K562 (cell line): ENCODE measurements at regions not wholly inside any gene's neighbourhood (a gene's known extent, or its start where the extent isn't known, plus 50 kb on each side); places are given as distances from the start of the nearest gene placed in this dataset.

ENCODE experiments used
- ATAC-seq: fragments of 200-7000 bp; cut with Tn5 transposase; 3 replicates; pipeline ENCODE4 v1.9.1; 2020; ENCODE audit warnings: moderate library complexity
- BruUV-seq: library from RNA; stranded (reverse); fragments of 400-500 nt; replicated peaks from 2 replicates; lab custom pipeline; 2021; lab: Mats Ljungman, UMichigan
- CTCF ChIA-PET: fragments of 300-600 bp; formaldehyde crosslinking; extraction: SDS; loops from one replicate; lab custom pipeline; 2021; ENCODE audit warnings: low intra/inter-chr PET ratio; lab: Yijun Ruan, JAX
- POLR2A ChIA-PET: fragments of 300-600, 350-650 bp; sonication (Branson Sonifier 250); formaldehyde crosslinking; extraction: SDS; loops from one replicate; lab custom pipeline; 2021; ENCODE audit warnings: antibody characterized with exemption, inconsistent platforms; lab: Yijun Ruan, JAX
- DNase-seq, 4 experiments: peaks; one replicate each; pipeline versions ENCODE4 v3.0.0 to v3.0.0-alpha.2; 2011 to 2018; ENCODE audit warnings: low spot score in 3 of 4, mixed read lengths in 3 of 4; ENCODE audit errors: extremely low read depth in 1 of 4
- FAIRE-seq: peaks from 2 replicates; lab custom pipeline; 2011; peaks lifted over from hg19 to GRCh38; lab: Jason Lieb, UNC
- H2AFZ ChIP-seq: 2 replicates; pipeline ENCODE4 v1.6.0; 2011; ENCODE audit warnings: low read depth, low read length, control low read depth, inconsistent platforms
- H3K27ac ChIP-seq: fragments of 200-600 bp; 3 replicates; pipeline ENCODE4 v1.8.0; 2011; ENCODE audit warnings: low read depth, mild to moderate bottlenecking, control low read depth, inconsistent platforms, low read length, moderate library complexity, mixed read lengths; ENCODE audit errors: extremely low read depth
- H3K27me3 ChIP-seq, 2 experiments: fragments of 300-600 bp in 1 of 2; 2 replicates in 1 of 2; 3 replicates in 1 of 2; pipeline versions ENCODE4 v1.6.0 to v1.8.0; 2011; ENCODE audit warnings: inconsistent platforms in 2 of 2, low read length in 2 of 2, mild to moderate bottlenecking in 1 of 2, mixed read lengths in 1 of 2, moderate library complexity in 1 of 2; ENCODE audit not compliant: control insufficient read depth in 2 of 2, insufficient read depth in 2 of 2
- H3K36me3 ChIP-seq: fragments of 300-600 bp; 3 replicates; pipeline ENCODE4 v1.8.0; 2011; ENCODE audit warnings: mild to moderate bottlenecking, low read length, inconsistent platforms; ENCODE audit not compliant: control insufficient read depth, insufficient read depth
- H3K4me1 ChIP-seq, 2 experiments: fragments of 200-600 bp in 1 of 2; replicated peaks in 1 of 2; 2 replicates in 1 of 2; 3 replicates in 1 of 2; pipeline versions ENCODE4 v1.5.1 to v1.8.0; 2011; ENCODE audit warnings: inconsistent platforms in 2 of 2, low read length in 2 of 2, mild to moderate bottlenecking in 1 of 2, mixed read lengths in 1 of 2, moderate library complexity in 1 of 2; ENCODE audit not compliant: control insufficient read depth in 2 of 2, insufficient read depth in 2 of 2
- H3K4me2 ChIP-seq: 2 replicates; pipeline ENCODE4 v1.6.1; 2011; ENCODE audit warnings: low read length, control low read depth, inconsistent platforms, mixed read lengths; ENCODE audit not compliant: insufficient read depth
- H3K4me3 ChIP-seq: fragments of 200-600 bp; sonication (generic), shearing (Covaris generic); 2 replicates; pipeline ENCODE4 v1.5.1; 2016; ENCODE audit warnings: control low read depth, inconsistent platforms
- H3K79me2 ChIP-seq: fragments of 200-600 bp; 3 replicates; pipeline ENCODE4 v1.8.0; 2011; ENCODE audit warnings: low read length, inconsistent platforms; ENCODE audit not compliant: control insufficient read depth, insufficient read depth
- H3K9ac ChIP-seq, 2 experiments: 2 replicates each; pipeline versions ENCODE4 v1.6.0 to v1.6.1; 2011; ENCODE audit warnings: low read depth in 2 of 2, low read length in 2 of 2, control low read depth in 1 of 2, inconsistent platforms in 1 of 2, mild to moderate bottlenecking in 1 of 2, mixed read lengths in 1 of 2; ENCODE audit not compliant: insufficient read depth in 1 of 2
- H3K9me1 ChIP-seq: one replicate; pipeline ENCODE4 v1.6.0; 2011; ENCODE audit warnings: inconsistent platforms, mild to moderate bottlenecking, low read length, moderate library complexity; ENCODE audit not compliant: control insufficient read depth, insufficient read depth
- H3K9me3 ChIP-seq: replicated peaks from 2 replicates; pipeline ENCODE4 v1.5.1; 2011; ENCODE audit warnings: low read depth, low read length, inconsistent platforms; ENCODE audit not compliant: control insufficient read depth, insufficient read depth
- H4K20me1 ChIP-seq: replicated peaks from 2 replicates; pipeline ENCODE4 v1.6.1; 2011; ENCODE audit warnings: low read length, inconsistent platforms, mixed read lengths; ENCODE audit not compliant: control insufficient read depth, insufficient read depth
- CBX2 ChIP-seq: fragments of 200-600 bp; sonication (generic); IDR thresholded peaks from one replicate; pipeline ENCODE4 v1.6.1; 2012; ENCODE audit warnings: mild to moderate bottlenecking, low read length, inconsistent platforms; ENCODE audit not compliant: insufficient read depth, poor library complexity, severe bottlenecking
- CBX8 ChIP-seq: fragments of 200-600 bp; sonication (generic); IDR thresholded peaks from 2 replicates; pipeline ENCODE4 v1.6.1; 2012; ENCODE audit warnings: borderline replicate concordance, mixed run types, low read depth, mild to moderate bottlenecking, moderate library complexity, mixed read lengths, low read length, control low read depth, inconsistent platforms; ENCODE audit not compliant: poor library complexity, severe bottlenecking; ENCODE audit errors: extremely low read depth
- CGGBP1 ChIP-seq: fragments of 250-450 bp; sonication (Bioruptor Pico); IDR thresholded peaks from 2 replicates; pipeline ENCODE4 v1.9.0; 2021; ENCODE audit warnings: mild to moderate bottlenecking
- ELF1 ChIP-seq: fragments of 200-800 bp; sonication (Bioruptor generic); IDR thresholded peaks from 2 replicates; pipeline ENCODE4 v1.6.1; 2016; ENCODE audit warnings: missing genetic modification characterization, missing compliant biosample characterization
- NFXL1 ChIP-seq: fragments of 450-650 bp; formaldehyde crosslinking; IDR thresholded peaks from 2 replicates; pipeline ENCODE4 v1.4.0; 2021; ENCODE audit warnings: mild to moderate bottlenecking
- NR3C1 ChIP-seq: sonication (generic); formaldehyde crosslinking; IDR thresholded peaks from 2 replicates; pipeline ENCODE4 v1.8.1; 2022; ENCODE audit warnings: missing genetic modification reagents
- NUFIP1 ChIP-seq: fragments of 450-650 bp; IDR thresholded peaks from 2 replicates; pipeline ENCODE4 v1.6.1; 2018; ENCODE audit not compliant: partially characterized antibody
- PHTF2 ChIP-seq: fragments of 250-450 bp; sonication (Bioruptor Pico); IDR thresholded peaks from 2 replicates; pipeline ENCODE4 v1.5.0; 2021; ENCODE audit warnings: mild to moderate bottlenecking
- PTBP1 ChIP-seq: fragments of 200-400 bp; formaldehyde crosslinking; IDR thresholded peaks from 2 replicates; pipeline ENCODE4 v1.6.1; 2017; ENCODE audit warnings: low read depth, low read length
- RAD21 ChIP-seq, 2 experiments: fragments of 250-450 bp in 1 of 2; fragments of 450-650 bp in 1 of 2; sonication (Bioruptor Pico) in 1 of 2; formaldehyde crosslinking in 1 of 2; IDR thresholded peaks in 1 of 2; conservative IDR thresholded peaks in 1 of 2; 2 replicates each; pipeline versions ENCODE4 v1.4.0 to v1.8.0; 2020 to 2022; ENCODE audit warnings: mild to moderate bottlenecking in 2 of 2, moderate library complexity in 1 of 2
- RFX7 ChIP-seq: fragments of 250-450 bp; sonication (Bioruptor Pico); IDR thresholded peaks from 2 replicates; pipeline ENCODE4 v1.5.1; 2021; ENCODE audit warnings: mild to moderate bottlenecking
- SMAD1 ChIP-seq: fragments of 150-350 bp; IDR thresholded peaks from 2 replicates; pipeline ENCODE4 v1.6.1; 2014; ENCODE audit warnings: low read length, low read depth; ENCODE audit not compliant: partially characterized antibody
- SNRNP70 ChIP-seq: fragments of 200-400 bp; formaldehyde crosslinking; optimal IDR thresholded peaks from 2 replicates; pipeline ENCODE3; 2017; ENCODE audit warnings: low read depth, low read length
- TRIM25 ChIP-seq: fragments of 450-650 bp; IDR thresholded peaks from 2 replicates; pipeline ENCODE4 v1.7.0; 2016; ENCODE audit warnings: borderline replicate concordance
- U2AF1 ChIP-seq: fragments of 200-400 bp; formaldehyde crosslinking; optimal IDR thresholded peaks from 2 replicates; pipeline ENCODE3; 2017; ENCODE audit warnings: mild to moderate bottlenecking, low read depth, low read length, moderate library complexity
- ZNF146 ChIP-seq: IDR thresholded peaks from one replicate; pipeline ENCODE4 v1.6.1; 2018; ENCODE audit warnings: missing compliant biosample characterization; ENCODE audit not compliant: unreplicated experiment
- ZNF239 ChIP-seq: fragments of 250-450 bp; sonication (Bioruptor Pico); IDR thresholded peaks from 2 replicates; pipeline ENCODE4 v1.4.0; 2020; ENCODE audit warnings: mild to moderate bottlenecking
- ZNF274 ChIP-seq: IDR thresholded peaks from 2 replicates; pipeline ENCODE4 v1.6.1; 2011; ENCODE audit warnings: low read depth, mild to moderate bottlenecking, low read length, moderate library complexity, borderline replicate concordance
- ZNF445 ChIP-seq: fragments of 250-450 bp; sonication (Bioruptor Pico); IDR thresholded peaks from 2 replicates; pipeline ENCODE4 v1.4.0; 2020; ENCODE audit warnings: low read depth, mild to moderate bottlenecking, moderate library complexity
- ZNF561 ChIP-seq: fragments of 450-650 bp; formaldehyde crosslinking; conservative IDR thresholded peaks from 2 replicates; pipeline ENCODE4 v1.4.0; 2020; ENCODE audit warnings: mild to moderate bottlenecking, moderate library complexity
- ZNF644 ChIP-seq: fragments of 200-800 bp; sonication (Bioruptor generic); IDR thresholded peaks from 2 replicates; pipeline ENCODE4 v1.6.1; 2016; ENCODE audit warnings: low read depth, missing genetic modification characterization, missing compliant biosample characterization
- WGBS: fragments of 100-300 bp; shearing (Covaris generic); methylation state at CpG from one replicate; pipeline ENCODE4 v1.1.6; 2016; ENCODE audit warnings: low coverage, mixed read lengths; ENCODE audit not compliant: insufficient coverage; ENCODE audit errors: missing lambda C conversion rate; 5-methylcytosine and 5-hydroxymethylcytosine counted together
- in situ Hi-C: fragments of 300-500 bp; cut with MboI; formaldehyde crosslinking; loops from 4 replicates; pipeline ENCODE4 v1.15.0; 2018; ENCODE audit warnings: inconsistent platforms, mixed read lengths
- intact Hi-C: fragments of 100-400 bp; cut with micrococcal nuclease; formaldehyde crosslinking; loops from 2 replicates; pipeline ENCODE4 v1.14.2; 2022

GRCh38 chr12:127496255-127496654 is 770.7 kb upstream of the TMEM132C start (continued):
- no peak for TF ChIP-seq PHTF2 (CRISPR knock-in tag)

GRCh38 chr12:127500512-127501035 is 766.4 kb upstream of the TMEM132C start:
- H3K4me2 ChIP-seq, result no peak overlapping the region
- in situ Hi-C loops (no loop called here), intact Hi-C loops (no loop called here)
- no TSS peak for BruUV-seq
- 0% methylated on average over 7 of the region's 7 CpGs for WGBS
- H2AFZ ChIP-seq, result no peak overlapping the region
- TF ChIP-seq ZNF445 (CRISPR knock-in tag) (no peak), ZNF274 (no peak), ZNF239 (CRISPR knock-in tag) (no peak), SNRNP70 (no peak), ELF1 (tag) (no peak), SMAD1 (no peak), ZNF146 (CRISPR knock-in tag) (no peak), CBX2 (no peak), RFX7 (no peak), NUFIP1 (no peak), CGGBP1 (CRISPR knock-in tag) (no peak), TRIM25 (no peak), RAD21 (CRISPR knock-in tag; conservative IDR thresholded peaks at IDR 0.05 in 1 of 2, IDR thresholded peaks at IDR 0.05 in 1 of 2) (no peak), NFXL1 (CRISPR knock-in tag) (no peak), NR3C1 (CRISPR knock-in tag) (no peak), U2AF1 (no peak), ZNF561 (CRISPR knock-in tag) (no peak), ZNF644 (tag) (no peak), CBX8 (no peak), PTBP1 (no peak)
- H3K36me3 ChIP-seq, result no peaks in the 10 kb centered on the region
- no peaks in the 10 kb centered on the region for H3K27me3 ChIP-seq
- no peaks in the 10 kb centered on the region for H3K4me1 ChIP-seq
- H3K9ac ChIP-seq, result no peak overlapping the region
- DNase-seq (no peak), ATAC-seq (no peak), FAIRE-seq (no peak)
- H3K79me2 ChIP-seq, result no peaks in the 10 kb centered on the region
- no peaks in the 10 kb centered on the region for H3K9me3 ChIP-seq
- H4K20me1 ChIP-seq, result no peaks in the 10 kb centered on the region
- ChIA-PET CTCF (no interaction called here), POLR2A (no interaction called here)
- no peak overlapping the region for H3K4me3 ChIP-seq
- no peak overlapping the region for H3K27ac ChIP-seq
- H3K9me1 ChIP-seq, result no peaks in the 10 kb centered on the region
